RWPE1 (cell line): ENCODE measurements at regions not wholly inside any gene's neighbourhood (a gene's known extent, or its start where the extent isn't known, plus 50 kb on each side); places are given as distances from the start of the nearest gene placed in this dataset.

Experiments used
- CTCF ChIA-PET: fragments of 350-600 bp; sonication (Branson Sonifier 250); formaldehyde crosslinking; extraction: SDS; loops from one replicate; lab custom pipeline; 2021; lab: Yijun Ruan, JAX
- POLR2A ChIA-PET: fragments of 400-600 bp; formaldehyde crosslinking; extraction: SDS; loops from one replicate; lab custom pipeline; 2020; ENCODE audit warnings: antibody characterized with exemption; ENCODE audit not compliant: low non-redundant PET; lab: Yijun Ruan, JAX
- DNase-seq: peaks from one replicate; pipeline ENCODE4 v3.0.0; 2012; ENCODE audit warnings: low spot score
- H3K27ac ChIP-seq: fragments of 450-650 bp; 2 replicates; pipeline ENCODE4 v1.5.1; 2017
- CTCF ChIP-seq: fragments of 450-650 bp; conservative IDR thresholded peaks from 2 replicates; pipeline ENCODE4 v1.5.1; 2017; ENCODE audit warnings: low read depth, mild to moderate bottlenecking

GRCh38 chr7:18434171-18434570 lies 61.4 kb upstream of the HDAC9 start:
- TF ChIP-seq CTCF: no peak
- POLR2A ChIA-PET: no interaction called here
- no peak for DNase-seq
- H3K27ac ChIP-seq: no peak overlapping the region
- CTCF ChIA-PET: no interaction called here

- CTCF ChIA-PET: interaction anchor here (0.6 kb wide), 1 partner anchor 120 kb away, joined by 3 read pairs; no protein-coding TSS in a partner anchor
- no peak for DNase-seq
- POLR2A ChIA-PET: no interaction called here
- no peak overlapping the region for H3K27ac ChIP-seq
- no peak for TF ChIP-seq CTCF
These were observed 58.4 kb upstream of the HDAC9 start for GRCh38 chr7:18437101-18437500.

- no peak for TF ChIP-seq CTCF
- no peak for DNase-seq
- POLR2A ChIA-PET: no interaction called here
- CTCF ChIA-PET: interaction anchor here (0.7 kb wide), 1 partner anchor 988 kb away, joined by 3 read pairs; no protein-coding TSS in a partner anchor
- no peak overlapping the region for H3K27ac ChIP-seq
These were observed 54.6 kb upstream of the HDAC9 start for GRCh38 chr7:18440934-18441333.

- TF ChIP-seq CTCF: no peak
- no peak for DNase-seq
- H3K27ac ChIP-seq: no peak overlapping the region
- ChIA-PET CTCF (interaction anchor here (0.6 to 0.9 kb wide), 3 partner anchors 24 to 1148 kb away, joined by 3 to 4 read pairs (median 3); no protein-coding TSS in a partner anchor), POLR2A (interaction anchor here (0.5 kb wide), 1 partner anchor 15 kb away, joined by 5 read pairs; no protein-coding TSS in a partner anchor)
These were observed 50.7 kb upstream of the HDAC9 start for GRCh38 chr7:18444826-18445225.

GRCh38 chr7:18445483-18445882 lies 50.1 kb upstream of the HDAC9 start:
- DNase-seq: no peak
- ChIA-PET POLR2A (no interaction called here), CTCF (interaction anchor here (0.6 to 0.9 kb wide), 3 partner anchors 10 to 1148 kb away, joined by 3 to 5 read pairs (median 4); no protein-coding TSS in a partner anchor)
- TF ChIP-seq CTCF: no peak
- H3K27ac ChIP-seq: no peak overlapping the region
